Effector memory CD8-positive, alpha-beta T cell (primary cell): ENCODE measurements at regions not wholly inside any gene's neighbourhood (a gene's known extent, or its start where the extent isn't known, plus 50 kb on each side); places are given as distances from the start of the nearest gene placed in this dataset.
"Not testable (repeated sequence)": the region's sequence is repeated elsewhere in the genome, so short reads cannot be mapped to it uniquely, and the experiment has no call there.

ENCODE experiments used
- ATAC-seq: fragments of 150-1000 bp; cut with Tn5 transposase; replicated peaks from 2 replicates; pipeline ENCODE4 v1.10.0; 2021; ENCODE audit warnings: mild to moderate bottlenecking, moderate library complexity
- DNase-seq, 3 experiments: peaks; one replicate each; pipeline ENCODE4 v3.0.0; 2021
- H3K27ac Mint-ChIP-seq, 2 donors: one replicate each; pipeline ENCODE4 v1.8.0; 2022; ENCODE audit warnings: mild to moderate bottlenecking in 2 of 2, mixed read lengths in 2 of 2, moderate library complexity in 2 of 2
- H3K27me3 Mint-ChIP-seq, 2 donors: one replicate each; pipeline ENCODE4 v1.8.0; 2022; ENCODE audit warnings: mixed read lengths in 2 of 2
- H3K36me3 Mint-ChIP-seq: one replicate; pipeline ENCODE4 v1.8.0; 2022; ENCODE audit warnings: mild to moderate bottlenecking, moderate library complexity, mixed read lengths; ENCODE audit not compliant: insufficient read depth
- H3K4me1 Mint-ChIP-seq, 2 donors: one replicate each; pipeline ENCODE4 v1.8.0; 2022; ENCODE audit warnings: low read depth in 2 of 2, mixed read lengths in 2 of 2
- H3K4me3 Mint-ChIP-seq, 2 donors: one replicate each; pipeline ENCODE4 v1.8.0; 2022; ENCODE audit warnings: mild to moderate bottlenecking in 2 of 2, mixed read lengths in 2 of 2, moderate library complexity in 2 of 2
- H3K9me3 Mint-ChIP-seq, 2 donors: one replicate each; pipeline ENCODE4 v1.8.0; 2022; ENCODE audit warnings: mixed read lengths in 2 of 2

GRCh38 chr16:73101568-73101967, 53.6 kb upstream of the ZFHX3 start:
- Mint-ChIP-seq H3K9me3 (peaks cover 7 to 12% of the 10 kb centered on the region in 2 donors), H3K4me1 (no peaks in the 10 kb centered on the region), H3K27ac (no peak overlapping the region), H3K27me3 (peaks cover 0 to 6% of the 10 kb centered on the region in 2 donors), H3K36me3 (no peaks in the 10 kb centered on the region), H3K4me3 (no peak overlapping the region)
- ATAC-seq (no peak), DNase-seq (no peak)

- H3K27ac Mint-ChIP-seq, H3K36me3 Mint-ChIP-seq, H3K27me3 Mint-ChIP-seq, H3K4me1 Mint-ChIP-seq, DNase-seq, ATAC-seq, H3K4me3 Mint-ChIP-seq: not testable (repeated sequence)
- H3K9me3 Mint-ChIP-seq, result peaks cover 7 to 12% of the 10 kb centered on the region in 2 donors
These were observed 51.7 kb upstream of the ZFHX3 start for GRCh38 chr16:73099601-73100000.
